H1 (cell line): ENCODE measurements at regions not wholly inside any gene's neighbourhood (a gene's known extent, or its start where the extent isn't known, plus 50 kb on each side); places are given as distances from the start of the nearest gene placed in this dataset.

ENCODE experiments used
- CTCF ChIA-PET: fragments of 300-600 bp; sonication (Branson Sonifier 250); formaldehyde crosslinking; loops from one replicate; lab custom pipeline; 2021; ENCODE audit not compliant: partially characterized antibody; lab: Charles Lee
- POLR2A ChIA-PET: fragments of 300-600 bp; sonication (Branson Sonifier 250); formaldehyde crosslinking; loops from one replicate; lab custom pipeline; 2021; ENCODE audit warnings: inconsistent platforms; ENCODE audit not compliant: partially characterized antibody; lab: Charles Lee
- DNase-seq, 2 experiments: peaks; one replicate each; pipeline versions ENCODE4 v3.0.0 to v3.0.0-alpha.2; 2010 to 2022; ENCODE audit warnings: low spot score in 2 of 2, low read depth in 1 of 2, mixed read lengths in 1 of 2
- FAIRE-seq: peaks from 2 replicates; lab custom pipeline; 2011; peaks lifted over from hg19 to GRCh38; lab: Jason Lieb, UNC
- H2AFZ ChIP-seq: 2 replicates; pipeline ENCODE4 v1.8.1; 2012; ENCODE audit warnings: low read length, inconsistent platforms
- H2AK5ac ChIP-seq: 2 replicates; pipeline ENCODE4 v1.6.1; 2013; ENCODE audit warnings: low read depth, low read length
- H2BK120ac ChIP-seq: replicated peaks from 2 replicates; pipeline ENCODE3; 2013; ENCODE audit warnings: low read depth, low read length, inconsistent platforms
- H2BK12ac ChIP-seq: 2 replicates; pipeline ENCODE4 v1.6.1; 2013; ENCODE audit warnings: low read depth, low read length
- H2BK15ac ChIP-seq: 2 replicates; pipeline ENCODE4 v1.6.1; 2013; ENCODE audit warnings: low read length
- H2BK20ac ChIP-seq: 2 replicates; pipeline ENCODE4 v1.6.1; 2013; ENCODE audit warnings: low read length
- H2BK5ac ChIP-seq: 2 replicates; pipeline ENCODE4 v1.6.1; 2013; ENCODE audit warnings: low read depth, low read length
- H3K14ac ChIP-seq: 2 replicates; pipeline ENCODE4 v1.6.1; 2013; ENCODE audit warnings: inconsistent platforms; ENCODE audit not compliant: insufficient read length
- H3K18ac ChIP-seq: 2 replicates; pipeline ENCODE4 v1.6.1; 2013; ENCODE audit warnings: low read length; ENCODE audit errors: extremely low read depth
- H3K23ac ChIP-seq: 2 replicates; pipeline ENCODE4 v1.6.1; 2013; ENCODE audit warnings: inconsistent platforms; ENCODE audit not compliant: insufficient read length
- H3K23me2 ChIP-seq: 2 replicates; pipeline ENCODE4 v1.6.1; 2013; ENCODE audit warnings: low read depth, low read length
- H3K27ac ChIP-seq: 2 replicates; pipeline ENCODE4 v1.6.1; 2011; ENCODE audit warnings: low read depth, low read length, inconsistent platforms
- H3K27me3 ChIP-seq, 4 experiments: replicated peaks in 1 of 4; 1 replicate in 1 of 4; 2 replicates in 3 of 4; pipeline versions ENCODE4 v1.6.1 to v1.8.1; 2011 to 2013; ENCODE audit warnings: low read length in 3 of 4, mild to moderate bottlenecking in 3 of 4, inconsistent platforms in 2 of 4, mixed read lengths in 2 of 4, moderate library complexity in 1 of 4; ENCODE audit not compliant: control insufficient read depth in 3 of 4, insufficient read depth in 3 of 4; ENCODE audit errors: extremely low read depth in 1 of 4
- H3K36me3 ChIP-seq, 4 experiments: 2 replicates each; pipeline versions ENCODE4 v1.6.1 to v1.8.1; 2011 to 2013; ENCODE audit warnings: mild to moderate bottlenecking in 4 of 4, low read length in 3 of 4, moderate library complexity in 2 of 4, control low read depth in 1 of 4, inconsistent platforms in 1 of 4; ENCODE audit not compliant: insufficient read depth in 4 of 4, control insufficient read depth in 2 of 4
- H3K4ac ChIP-seq: replicated peaks from 2 replicates; pipeline ENCODE3; 2013; ENCODE audit warnings: low read length, low read depth, mixed read lengths, inconsistent platforms; ENCODE audit not compliant: insufficient read length
- H3K4me1 ChIP-seq, 4 experiments: replicated peaks in 1 of 4; 1 replicate in 1 of 4; 2 replicates in 3 of 4; pipeline versions ENCODE4 v1.6.1 to v1.8.1; 2011 to 2013; ENCODE audit warnings: low read length in 3 of 4, inconsistent platforms in 2 of 4, mixed read lengths in 1 of 4; ENCODE audit not compliant: insufficient read depth in 4 of 4, control insufficient read depth in 3 of 4
- H3K4me2 ChIP-seq, 2 experiments: 2 replicates each; pipeline versions ENCODE4 v1.6.1 to v1.8.1; 2011 to 2013; ENCODE audit warnings: low read depth in 2 of 2, low read length in 2 of 2, control low read depth in 1 of 2, inconsistent platforms in 1 of 2, mild to moderate bottlenecking in 1 of 2; ENCODE audit not compliant: insufficient read depth in 1 of 2
- H3K4me3 ChIP-seq, 4 experiments: fragments of 200-600, 300-600 bp in 1 of 4; sonication (generic), shearing (Covaris generic), sonication (Bioruptor Twin) in 1 of 4; 2 replicates each; pipeline versions ENCODE4 v1.5.1 to v1.8.1; 2011 to 2016; ENCODE audit warnings: low read length in 4 of 4, low read depth in 3 of 4, control low read depth in 2 of 4, inconsistent platforms in 2 of 4, mild to moderate bottlenecking in 2 of 4, mixed read lengths in 1 of 4, moderate library complexity in 1 of 4; ENCODE audit not compliant: insufficient read depth in 2 of 4; ENCODE audit errors: extremely low read depth in 1 of 4
- H3K56ac ChIP-seq: replicated peaks from 2 replicates; pipeline ENCODE3; 2013; ENCODE audit warnings: low read depth, mild to moderate bottlenecking, mixed read lengths, low read length, inconsistent platforms; ENCODE audit not compliant: insufficient read length
- H3K79me1 ChIP-seq: 2 replicates; pipeline ENCODE4 v1.6.1; 2013; ENCODE audit warnings: low read depth, low read length, control low read depth
- H3K79me2 ChIP-seq, 2 experiments: 2 replicates each; pipeline versions ENCODE4 v1.6.1 to v1.8.1; 2012 to 2013; ENCODE audit warnings: low read length in 2 of 2, mild to moderate bottlenecking in 2 of 2, inconsistent platforms in 1 of 2; ENCODE audit not compliant: insufficient read depth in 2 of 2, control insufficient read depth in 1 of 2
- H3K9ac ChIP-seq, 4 experiments: replicated peaks in 1 of 4; 1 replicate in 1 of 4; 2 replicates in 3 of 4; pipeline versions ENCODE4 v1.6.1 to v1.8.1; 2011 to 2013; ENCODE audit warnings: low read depth in 3 of 4, low read length in 3 of 4, control low read depth in 2 of 4, mild to moderate bottlenecking in 2 of 4, moderate library complexity in 2 of 4, inconsistent platforms in 1 of 4; ENCODE audit errors: extremely low read depth in 1 of 4
- H3K9me3 ChIP-seq, 2 experiments: 2 replicates each; pipeline versions ENCODE4 v1.6.1 to v1.8.1; 2012 to 2013; ENCODE audit warnings: mild to moderate bottlenecking in 2 of 2, moderate library complexity in 2 of 2, control low read depth in 1 of 2, inconsistent platforms in 1 of 2, low read depth in 1 of 2, low read length in 1 of 2, mixed read lengths in 1 of 2; ENCODE audit not compliant: insufficient read depth in 2 of 2
- H4K20me1 ChIP-seq, 2 experiments: replicated peaks in 1 of 2; 2 replicates each; pipeline versions ENCODE3 to v1.8.1; 2011 to 2013; ENCODE audit warnings: inconsistent platforms in 2 of 2, low read length in 2 of 2, mild to moderate bottlenecking in 1 of 2; ENCODE audit not compliant: insufficient read depth in 2 of 2, control insufficient read depth in 1 of 2
- H4K5ac ChIP-seq: 2 replicates; pipeline ENCODE4 v1.6.1; 2013; ENCODE audit warnings: low read length, low read depth, mixed read lengths, inconsistent platforms; ENCODE audit not compliant: insufficient read length
- H4K8ac ChIP-seq: 2 replicates; pipeline ENCODE4 v1.8.0; 2013; ENCODE audit warnings: mild to moderate bottlenecking, moderate library complexity, low read length, inconsistent platforms; ENCODE audit not compliant: insufficient read depth; ENCODE audit errors: extremely low read depth
- H4K91ac ChIP-seq: replicated peaks from 2 replicates; pipeline ENCODE3; 2013; ENCODE audit warnings: low read length, mixed read lengths, inconsistent platforms; ENCODE audit not compliant: insufficient read length
- CTCF ChIP-seq, 3 experiments: IDR thresholded peaks; 1 replicate in 2 of 3; 2 replicates in 1 of 3; pipeline versions ENCODE4 v1.5.1 to v1.6.1; 2011; ENCODE audit warnings: low read length in 3 of 3, mild to moderate bottlenecking in 3 of 3, inconsistent platforms in 2 of 3, low read depth in 1 of 3, moderate library complexity in 1 of 3; ENCODE audit not compliant: insufficient read depth in 1 of 3; ENCODE audit errors: control extremely low read depth in 1 of 3
- RAD21 ChIP-seq, 2 experiments: IDR thresholded peaks in 1 of 2; conservative IDR thresholded peaks in 1 of 2; 2 replicates each; pipeline ENCODE4 v1.6.1; 2011; ENCODE audit warnings: low read depth in 2 of 2, low read length in 2 of 2, improper control_type of control experiment in 1 of 2, inconsistent platforms in 1 of 2, mild to moderate bottlenecking in 1 of 2, moderate library complexity in 1 of 2
- WGBS, 2 experiments: shearing (Covaris generic) in 1 of 2; methylation state at CpG; one replicate each; pipeline versions ENCODE4 v1.1.6 to v1.1.7; 2013 to 2015; ENCODE audit warnings: low lambda C conversion rate in 2 of 2, mixed read lengths in 2 of 2, inconsistent platforms in 1 of 2, low coverage in 1 of 2, missing lambda C conversion rate in 1 of 2; ENCODE audit not compliant: insufficient replicate concordance in 2 of 2, insufficient coverage in 1 of 2, insufficient read length in 1 of 2; ENCODE audit errors: extremely low coverage in 1 of 2, missing lambda C conversion rate in 1 of 2; 5-methylcytosine and 5-hydroxymethylcytosine counted together
- TF ChIP-seq, protein P1 (sequence below): IDR thresholded peaks from 2 replicates; pipeline ENCODE4 v1.6.1; 2012; ENCODE audit warnings: low read length, inconsistent platforms

- Histone ChIP-seq H3K9ac (no peak overlapping the region), H2BK15ac (no peak overlapping the region), H3K79me1 (no peaks in the 10 kb centered on the region), H4K5ac (no peak overlapping the region), H3K4ac (no peak overlapping the region), H2AFZ (no peak overlapping the region), H3K14ac (peak overlapping the region; percentile 69), H2BK5ac (no peak overlapping the region), H3K23ac (no peak overlapping the region), H2BK20ac (no peak overlapping the region), H3K4me3 (no peak overlapping the region), H3K23me2 (0 out of 2 replicates have a peak, but pooled peaks cover 1% of the 10 kb centered on the region), H2BK120ac (no peak overlapping the region), H3K27ac (no peak overlapping the region), H4K20me1 (no peaks in the 10 kb centered on the region), H3K18ac (no peak overlapping the region), H3K4me1 (peaks cover 0 to 4% (median 0%) of the 10 kb centered on the region in 4 experiments; a peak in 2 of 7 replicates), H3K79me2 (no peaks in the 10 kb centered on the region), H3K36me3 (no peaks in the 10 kb centered on the region), H2BK12ac (no peak overlapping the region), H3K56ac (no peak overlapping the region), H4K8ac (peak overlapping the region; percentile 73), H3K4me2 (no peak overlapping the region), H4K91ac (no peak overlapping the region), H3K9me3 (no peaks in the 10 kb centered on the region), H3K27me3 (no peaks in the 10 kb centered on the region), H2AK5ac (no peak overlapping the region)
- ChIA-PET POLR2A (no interaction called here), CTCF (interaction anchor here (1.0 to 2.2 kb wide), 4 partner anchors 16 to 424 kb away, joined by 3 to 6 read pairs (median 4); no protein-coding TSS in a partner anchor)
- WGBS, 2 experiments = 78% methylated on average over 14 of the region's 14 CpGs; no CpG with 5 or more reads in 1 of the 2 experiments
- TF ChIP-seq RAD21 (IDR thresholded peaks at IDR 0.05 in 1 of 2, conservative IDR thresholded peaks at IDR 0.05 in 1 of 2; ENCODE audit: low read depth in 2 of 2, low read length in 2 of 2) (peak in 1 of 2 experiments; percentile 41; a peak in 2 of 4 replicates), CTCF (IDR thresholded peaks at IDR 0.05; ENCODE audit: control extremely low read depth in 1 of 3, insufficient read depth in 1 of 3, low read depth in 1 of 3, low read length in 3 of 3) (peak; percentile 43 to 51 (median 44))
- TF ChIP-seq, protein P1, sequence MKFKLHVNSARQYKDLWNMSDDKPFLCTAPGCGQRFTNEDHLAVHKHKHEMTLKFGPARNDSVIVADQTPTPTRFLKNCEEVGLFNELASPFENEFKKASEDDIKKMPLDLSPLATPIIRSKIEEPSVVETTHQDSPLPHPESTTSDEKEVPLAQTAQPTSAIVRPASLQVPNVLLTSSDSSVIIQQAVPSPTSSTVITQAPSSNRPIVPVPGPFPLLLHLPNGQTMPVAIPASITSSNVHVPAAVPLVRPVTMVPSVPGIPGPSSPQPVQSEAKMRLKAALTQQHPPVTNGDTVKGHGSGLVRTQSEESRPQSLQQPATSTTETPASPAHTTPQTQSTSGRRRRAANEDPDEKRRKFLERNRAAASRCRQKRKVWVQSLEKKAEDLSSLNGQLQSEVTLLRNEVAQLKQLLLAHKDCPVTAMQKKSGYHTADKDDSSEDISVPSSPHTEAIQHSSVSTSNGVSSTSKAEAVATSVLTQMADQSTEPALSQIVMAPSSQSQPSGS = no peak
- FAIRE-seq (no peak), DNase-seq (no peak)
These were observed 195.1 kb downstream of the IRF8 start for GRCh38 chr16:86093801-86094750.
